Mucosa of descending colon (tissue), 3 donors: ENCODE measurements at regions not wholly inside any gene's neighbourhood (a gene's known extent, or its start where the extent isn't known, plus 50 kb on each side); places are given as distances from the start of the nearest gene placed in this dataset.
A peak's percentile ranks its signal among the peaks of the same experiment; 100 is the strongest.

Experiments
- ATAC-seq: fragments of 200-7000 bp; cut with Tn5 transposase; one replicate; pipeline ENCODE4 v1.9.1; 2020; ENCODE audit warnings: mild to moderate bottlenecking, moderate library complexity
- DNase-seq, 3 donors: peaks; one replicate each; pipeline ENCODE4 v3.0.0-alpha.2; 2020
- H3K36me3 ChIP-seq: fragments of 200-600 bp; one replicate; pipeline ENCODE4 v1.8.0; 2021; ENCODE audit warnings: low read depth, mild to moderate bottlenecking
- H3K4me1 ChIP-seq: fragments of 200-600 bp; one replicate; pipeline ENCODE4 v1.8.0; 2021; ENCODE audit warnings: low read depth, mild to moderate bottlenecking
- H3K4me3 ChIP-seq: fragments of 200-600 bp; one replicate; pipeline ENCODE4 v1.8.0; 2021; ENCODE audit warnings: mild to moderate bottlenecking
- H3K9me3 ChIP-seq: fragments of 200-600 bp; one replicate; pipeline ENCODE4 v1.8.0; 2021; ENCODE audit warnings: mild to moderate bottlenecking
- CTCF ChIP-seq: fragments of 200-600 bp; IDR thresholded peaks from one replicate; pipeline ENCODE4 v1.8.0; 2022; ENCODE audit warnings: antibody characterized with exemption, mild to moderate bottlenecking
- intact Hi-C, 2 donors: fragments of 100-400 bp; cut with DNase I in 1 of 2; cut with micrococcal nuclease in 1 of 2; formaldehyde crosslinking; loops; one replicate each; pipeline versions ENCODE4 v1.11.0 to v1.11.1; 2022; cut with DNase I, micrococcal nuclease
- donor health status: DM: no; HTN: no; CAD: no; lungs with moderate emphysema.
- donor health status: DM: no; HTN: no; CAD: no.
- donor health status: DM: no; HTN: yes; CAD: no.

- Histone ChIP-seq H3K4me3 (no peak overlapping the region), H3K36me3 (no peaks in the 10 kb centered on the region), H3K4me1 (no peaks in the 10 kb centered on the region), H3K9me3 (no peaks in the 10 kb centered on the region)
- ATAC-seq (no peak), DNase-seq (no peak)
- no peak for TF ChIP-seq CTCF
- intact Hi-C loops = no loop called here
Observed at GRCh38 chr3:162555761-162556160, 1059.2 kb downstream of the OTOL1 start.

- DNase-seq = no peak
- no peak for TF ChIP-seq CTCF
- no peak for ATAC-seq
- Histone ChIP-seq H3K4me1 (no peaks in the 10 kb centered on the region), H3K36me3 (no peaks in the 10 kb centered on the region), H3K4me3 (no peak overlapping the region), H3K9me3 (no peaks in the 10 kb centered on the region)
- intact Hi-C loops = no loop called here
Observed at GRCh38 chr3:162558016-162558415, 1061.4 kb downstream of the OTOL1 start.

GRCh38 chr3:162568706-162569105 lies 1072.1 kb downstream of the OTOL1 start:
- ATAC-seq (no peak), DNase-seq (no peak)
- H3K4me1 ChIP-seq = peaks cover 2% of the 10 kb centered on the region
- intact Hi-C loops = no loop called here
- H3K36me3 ChIP-seq = no peaks in the 10 kb centered on the region
- no peak overlapping the region for H3K4me3 ChIP-seq
- no peaks in the 10 kb centered on the region for H3K9me3 ChIP-seq
- no peak for TF ChIP-seq CTCF

GRCh38 chr3:162569314-162569713 lies 1072.7 kb downstream of the OTOL1 start:
- H3K36me3 ChIP-seq = no peaks in the 10 kb centered on the region
- peak in 1 of 3 donors; percentile 4 for DNase-seq
- no peaks in the 10 kb centered on the region for H3K9me3 ChIP-seq
- ATAC-seq = peak; percentile 96
- peaks cover 2% of the 10 kb centered on the region for H3K4me1 ChIP-seq
- intact Hi-C loops = no loop called here
- TF ChIP-seq CTCF = no peak
- H3K4me3 ChIP-seq = no peak overlapping the region

GRCh38 chr3:162584986-162585385 lies 1088.4 kb downstream of the OTOL1 start:
- intact Hi-C loops = no loop called here
- no peak for ATAC-seq
- no peak overlapping the region for H3K4me3 ChIP-seq
- H3K36me3 ChIP-seq = no peaks in the 10 kb centered on the region
- TF ChIP-seq CTCF = no peak
- no peaks in the 10 kb centered on the region for H3K4me1 ChIP-seq
- H3K9me3 ChIP-seq = no peaks in the 10 kb centered on the region
- DNase-seq = no peak

GRCh38 chr3:162586591-162586990 lies 1090.0 kb downstream of the OTOL1 start:
- Histone ChIP-seq H3K36me3 (no peaks in the 10 kb centered on the region), H3K4me3 (no peak overlapping the region), H3K4me1 (no peaks in the 10 kb centered on the region), H3K9me3 (no peaks in the 10 kb centered on the region)
- TF ChIP-seq CTCF = no peak
- ATAC-seq = no peak
- intact Hi-C loops = no loop called here
- DNase-seq = no peak
